Endothelial cell of umbilical vein (primary cell): ENCODE measurements at regions not wholly inside any gene's neighbourhood (a gene's known extent, or its start where the extent isn't known, plus 50 kb on each side); places are given as distances from the start of the nearest gene placed in this dataset.

Experiments used
- BruUV-seq: library from RNA; stranded (reverse); fragments of 400-500 nt; replicated peaks from 2 replicates; lab custom pipeline; 2021; lab: Mats Ljungman, UMichigan
- CTCF ChIA-PET: fragments of 300-600, 350-600 bp; sonication (Branson Sonifier 250); formaldehyde crosslinking; loops from one replicate; lab custom pipeline; 2021; ENCODE audit warnings: antibody characterized with exemption, inconsistent platforms; lab: Charles Lee
- POLR2A ChIA-PET: fragments of 300-600, 350-600 bp; sonication (Branson Sonifier 250); formaldehyde crosslinking; loops from one replicate; lab custom pipeline; 2021; ENCODE audit warnings: antibody characterized with exemption, inconsistent platforms; lab: Charles Lee
- DNase-seq: peaks from one replicate; pipeline ENCODE4 v3.0.0-alpha.2; 2011; ENCODE audit warnings: low read depth, low spot score
- FAIRE-seq: peaks from 2 replicates; lab custom pipeline; 2011; peaks lifted over from hg19 to GRCh38; lab: Jason Lieb, UNC
- H2AFZ ChIP-seq: 2 replicates; pipeline ENCODE4 v1.6.0; 2012; ENCODE audit warnings: low read depth, low read length, control low read depth, inconsistent platforms
- H3K27ac ChIP-seq: 2 replicates; pipeline ENCODE4 v1.5.1; 2011; ENCODE audit warnings: low read depth, mild to moderate bottlenecking, control low read depth, low read length, moderate library complexity; ENCODE audit not compliant: insufficient read depth
- H3K27me3 ChIP-seq, 2 experiments: 2 replicates each; pipeline versions ENCODE4 v1.6.0 to v1.6.1; 2011; ENCODE audit warnings: low read length in 2 of 2, mixed read lengths in 1 of 2; ENCODE audit not compliant: control insufficient read depth in 2 of 2, insufficient read depth in 2 of 2
- H3K36me3 ChIP-seq, 2 experiments: 2 replicates in 1 of 2; 3 replicates in 1 of 2; pipeline ENCODE4 v1.5.1; 2011; ENCODE audit warnings: low read length in 2 of 2, mild to moderate bottlenecking in 1 of 2, moderate library complexity in 1 of 2; ENCODE audit not compliant: control insufficient read depth in 2 of 2, insufficient read depth in 2 of 2; ENCODE audit errors: extremely low read depth in 1 of 2
- H3K4me1 ChIP-seq: 3 replicates; pipeline ENCODE4 v1.5.1; 2011; ENCODE audit warnings: mild to moderate bottlenecking, low read length; ENCODE audit not compliant: control insufficient read depth, insufficient read depth; ENCODE audit errors: extremely low read depth
- H3K4me2 ChIP-seq: 2 replicates; pipeline ENCODE4 v1.6.1; 2011; ENCODE audit warnings: low read length, control low read depth, mixed read lengths; ENCODE audit not compliant: insufficient read depth
- H3K4me3 ChIP-seq, 3 experiments: fragments of 200-600 bp in 1 of 3; sonication (generic), shearing (Covaris generic) in 1 of 3; replicated peaks in 1 of 3; 2 replicates each; pipeline ENCODE4 v1.5.1; 2011 to 2016; ENCODE audit warnings: control low read depth in 3 of 3, low read length in 3 of 3, mild to moderate bottlenecking in 2 of 3, inconsistent platforms in 1 of 3, low read depth in 1 of 3, moderate library complexity in 1 of 3; ENCODE audit not compliant: insufficient read depth in 1 of 3
- H3K79me2 ChIP-seq: 2 replicates; pipeline ENCODE4 v1.6.0; 2012; ENCODE audit warnings: low read length, inconsistent platforms; ENCODE audit not compliant: control insufficient read depth, insufficient read depth
- H3K9ac ChIP-seq: replicated peaks from 2 replicates; pipeline ENCODE3; 2011; ENCODE audit warnings: low read length, control low read depth; ENCODE audit not compliant: insufficient read depth; ENCODE audit errors: extremely low read depth
- H3K9me1 ChIP-seq: replicated peaks from 3 replicates; pipeline ENCODE4 v1.6.0; 2011; ENCODE audit warnings: mild to moderate bottlenecking, low read length; ENCODE audit not compliant: control insufficient read depth, insufficient read depth; ENCODE audit errors: extremely low read depth
- H3K9me3 ChIP-seq: replicated peaks from 2 replicates; pipeline ENCODE4 v1.5.1; 2012; ENCODE audit warnings: low read length, inconsistent platforms; ENCODE audit not compliant: control insufficient read depth, insufficient read depth
- H4K20me1 ChIP-seq: replicated peaks from 2 replicates; pipeline ENCODE3; 2011; ENCODE audit warnings: mild to moderate bottlenecking, low read length; ENCODE audit not compliant: control insufficient read depth, insufficient read depth; ENCODE audit errors: extremely low read depth
- EZH2 ChIP-seq: IDR thresholded peaks from 2 replicates; pipeline ENCODE4 v1.6.1; 2012; ENCODE audit warnings: borderline replicate concordance, low read depth, mild to moderate bottlenecking, moderate library complexity, low read length, inconsistent platforms; ENCODE audit not compliant: severe bottlenecking
- FOS ChIP-seq: IDR thresholded peaks from 2 replicates; pipeline ENCODE4 v1.6.1; 2011; ENCODE audit warnings: mild to moderate bottlenecking, low read length, moderate library complexity, borderline replicate concordance; ENCODE audit not compliant: insufficient read depth
- GATA2 ChIP-seq: IDR thresholded peaks from 2 replicates; pipeline ENCODE4 v1.7.0; 2011; ENCODE audit warnings: low read depth, mild to moderate bottlenecking, moderate library complexity, mixed read lengths, low read length; ENCODE audit not compliant: insufficient read length, insufficient read depth
- JUN ChIP-seq: IDR thresholded peaks from 2 replicates; pipeline ENCODE4 v1.6.1; 2011; ENCODE audit warnings: borderline replicate concordance, low read depth; ENCODE audit not compliant: insufficient read length, insufficient read depth
- MAX ChIP-seq: IDR thresholded peaks from 2 replicates; pipeline ENCODE4 v1.6.1; 2011; ENCODE audit not compliant: insufficient read depth, insufficient read length
- MYC ChIP-seq: IDR thresholded peaks from one replicate; pipeline ENCODE4 v1.6.1; 2011; ENCODE audit warnings: mild to moderate bottlenecking, low read depth, low read length
- POLR2A ChIP-seq: IDR thresholded peaks from 2 replicates; pipeline ENCODE4 v1.6.1; 2012; ENCODE audit warnings: low read depth, mild to moderate bottlenecking, control low read depth, low read length
- POLR2AphosphoS5 ChIP-seq: IDR thresholded peaks from 2 replicates; pipeline ENCODE4 v1.6.1; 2012; ENCODE audit warnings: low read depth, mild to moderate bottlenecking, control low read depth, low read length, moderate library complexity; ENCODE audit not compliant: insufficient read depth
- dilution Hi-C: fragments of 300-500 bp; cut with MboI; formaldehyde crosslinking; loops from one replicate; pipeline ENCODE4 v1.15.0; 2019; ENCODE audit warnings: low sequenced_read_pairs; ENCODE audit not compliant: extremely low pct_ligation_motif_present
- intact Hi-C: fragments of 100-400 bp; cut with micrococcal nuclease; formaldehyde crosslinking; loops from one replicate; pipeline ENCODE4 v1.10.0; 2022
- TF ChIP-seq, protein P1 (sequence below), 2 donors: IDR thresholded peaks; 1 replicate in 1 of 2; 2 replicates in 1 of 2; pipeline ENCODE4 v1.5.1; 2011; ENCODE audit warnings: low read length in 2 of 2, mild to moderate bottlenecking in 2 of 2, moderate library complexity in 2 of 2, control low read depth in 1 of 2, inconsistent platforms in 1 of 2, low read depth in 1 of 2; ENCODE audit not compliant: insufficient read depth in 1 of 2; ENCODE audit errors: extremely low read depth in 1 of 2

GRCh38 chr22:22750335-22751042, 106.1 kb downstream of the GGTLC2 start:
- Histone ChIP-seq H3K27ac (no peak overlapping the region), H3K27me3 (no peaks in the 10 kb centered on the region), H3K4me3 (no peak overlapping the region), H3K4me2 (no peak overlapping the region), H3K79me2 (no peaks in the 10 kb centered on the region), H3K4me1 (no peaks in the 10 kb centered on the region), H3K9me1 (no peaks in the 10 kb centered on the region), H3K36me3 (no peaks in the 10 kb centered on the region), H4K20me1 (no peaks in the 10 kb centered on the region), H3K9me3 (no peaks in the 10 kb centered on the region), H3K9ac (no peak overlapping the region), H2AFZ (no peak overlapping the region)
- intact Hi-C loops, result no loop called here
- dilution Hi-C loops, result no loop called here
- ChIA-PET POLR2A (no interaction called here), CTCF (interaction anchor here (0.9 to 1.2 kb wide), 2 partner anchors 8 to 19 kb away, joined by 3 to 6 read pairs; no protein-coding TSS in a partner anchor)
- TF ChIP-seq, protein P1, sequence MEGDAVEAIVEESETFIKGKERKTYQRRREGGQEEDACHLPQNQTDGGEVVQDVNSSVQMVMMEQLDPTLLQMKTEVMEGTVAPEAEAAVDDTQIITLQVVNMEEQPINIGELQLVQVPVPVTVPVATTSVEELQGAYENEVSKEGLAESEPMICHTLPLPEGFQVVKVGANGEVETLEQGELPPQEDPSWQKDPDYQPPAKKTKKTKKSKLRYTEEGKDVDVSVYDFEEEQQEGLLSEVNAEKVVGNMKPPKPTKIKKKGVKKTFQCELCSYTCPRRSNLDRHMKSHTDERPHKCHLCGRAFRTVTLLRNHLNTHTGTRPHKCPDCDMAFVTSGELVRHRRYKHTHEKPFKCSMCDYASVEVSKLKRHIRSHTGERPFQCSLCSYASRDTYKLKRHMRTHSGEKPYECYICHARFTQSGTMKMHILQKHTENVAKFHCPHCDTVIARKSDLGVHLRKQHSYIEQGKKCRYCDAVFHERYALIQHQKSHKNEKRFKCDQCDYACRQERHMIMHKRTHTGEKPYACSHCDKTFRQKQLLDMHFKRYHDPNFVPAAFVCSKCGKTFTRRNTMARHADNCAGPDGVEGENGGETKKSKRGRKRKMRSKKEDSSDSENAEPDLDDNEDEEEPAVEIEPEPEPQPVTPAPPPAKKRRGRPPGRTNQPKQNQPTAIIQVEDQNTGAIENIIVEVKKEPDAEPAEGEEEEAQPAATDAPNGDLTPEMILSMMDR (IDR thresholded peaks at IDR 0.05; ENCODE audit: extremely low read depth in 1 of 2, insufficient read depth in 1 of 2, low read depth in 1 of 2, low read length in 2 of 2), result no peak
- TF ChIP-seq JUN (no peak), EZH2 (no peak), MAX (no peak), POLR2A (no peak), MYC (no peak), FOS (no peak), GATA2 (no peak), POLR2AphosphoS5 (no peak)
- FAIRE-seq (no peak), DNase-seq (no peak)
- no TSS peak for BruUV-seq
